ENCODE measurements at regions not wholly inside any gene's neighbourhood (a gene's known extent, or its start where the extent isn't known, plus 50 kb on each side); places are given as distances from the start of the nearest gene placed in this dataset.
"Not testable (repeated sequence)": the region's sequence is repeated elsewhere in the genome, so short reads cannot be mapped to it uniquely, and the experiment has no call there.

DNA sequence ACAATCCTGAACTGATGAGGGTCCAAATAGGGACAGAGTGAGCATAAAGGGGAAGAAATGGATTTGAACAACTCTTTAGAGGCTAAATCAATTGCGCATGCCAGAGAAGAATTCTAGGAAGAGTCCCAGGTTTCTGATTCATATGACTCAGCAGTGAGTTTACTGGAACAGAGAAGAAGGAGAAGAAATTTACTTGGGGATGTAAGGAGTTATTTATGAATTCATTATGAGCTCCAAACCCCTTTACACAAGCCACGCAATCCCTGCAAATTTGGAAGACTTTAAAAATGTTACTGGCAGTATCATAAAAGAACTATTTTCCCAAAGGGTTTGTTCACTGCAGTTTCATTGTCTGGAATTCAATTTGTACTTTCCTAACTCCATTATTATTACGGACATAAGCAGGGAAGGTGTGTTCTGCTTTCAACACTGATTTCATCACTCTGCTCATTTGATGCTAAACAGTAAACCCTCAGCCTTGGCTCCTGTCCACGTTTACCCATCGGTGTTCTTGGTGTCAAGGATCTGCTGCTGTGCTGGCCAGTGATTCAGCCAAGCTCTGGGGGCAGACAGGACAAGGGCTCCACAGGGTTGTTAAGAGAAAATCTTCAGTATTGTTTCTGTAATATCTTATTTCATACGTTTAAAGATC lies 273.7 kb downstream of the HNRNPD start:
- in situ Hi-C loops (cut with MboI; ENCODE audit: low sequenced_read_pairs): no loop called here

DNA sequence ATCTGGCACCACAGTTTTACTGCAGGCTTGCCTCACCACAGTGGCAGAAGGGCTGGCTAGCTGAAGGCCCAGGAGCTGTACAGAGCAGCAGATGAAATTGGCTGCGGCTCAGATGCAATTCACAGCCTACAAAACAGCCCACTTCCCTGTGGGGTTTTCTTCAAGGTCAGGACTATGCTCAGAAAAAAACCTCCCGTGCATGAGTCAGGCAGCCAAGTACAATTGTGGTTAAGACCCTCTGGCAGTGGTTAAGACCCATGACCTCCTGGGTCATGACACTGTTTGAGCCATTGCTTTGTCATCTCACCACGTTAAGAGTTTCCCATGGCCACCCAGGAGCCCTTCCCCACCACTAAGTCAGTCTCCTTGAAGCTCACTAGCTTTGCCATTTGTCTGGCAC lies 276.3 kb downstream of the HNRNPD start:
- in situ Hi-C loops (cut with MboI; ENCODE audit: low sequenced_read_pairs): no loop called here

- in situ Hi-C loops (cut with MboI; ENCODE audit: low sequenced_read_pairs): no loop called here
These were observed 283.1 kb downstream of the HNRNPD start for GRCh38 chr4:82090717-82091116.

- in situ Hi-C loops (cut with MboI; ENCODE audit: low sequenced_read_pairs): no loop called here
These were observed 289.0 kb downstream of the HNRNPD start for GRCh38 chr4:82084747-82085146.

DNA sequence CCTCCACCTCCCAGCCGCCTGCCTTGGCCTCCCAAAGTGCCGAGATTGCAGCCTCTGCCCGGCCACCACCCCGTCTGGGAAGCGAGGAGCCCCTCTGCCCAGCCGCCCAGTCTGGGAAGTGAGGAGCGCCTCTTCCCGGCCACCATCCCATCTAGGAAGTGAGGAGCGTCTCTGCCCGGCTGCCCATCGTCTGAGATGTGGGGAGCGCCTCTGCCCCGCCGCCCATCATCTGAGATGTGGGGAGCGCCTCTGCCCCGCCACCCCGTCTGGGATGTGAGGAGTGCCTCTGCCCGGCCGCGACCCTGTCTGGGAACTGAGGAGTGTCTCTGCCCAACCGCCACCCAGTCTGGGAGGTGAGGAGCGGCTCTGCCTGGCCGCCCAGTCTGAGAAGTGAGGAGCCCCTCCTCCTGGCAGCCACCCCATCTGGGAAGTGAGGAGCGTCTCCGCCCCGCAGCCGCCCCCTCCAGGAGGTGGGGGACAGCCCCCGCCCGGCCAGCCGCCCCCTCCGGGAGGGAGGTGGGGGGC lies 296.3 kb downstream of the HNRNPD start:
- in situ Hi-C loops (cut with MboI; ENCODE audit: low sequenced_read_pairs): not testable (repeated sequence)

GRCh38 chr4:82076809-82077208 lies 297.0 kb downstream of the HNRNPD start:
- in situ Hi-C loops (cut with MboI; ENCODE audit: low sequenced_read_pairs): no loop called here

DNA sequence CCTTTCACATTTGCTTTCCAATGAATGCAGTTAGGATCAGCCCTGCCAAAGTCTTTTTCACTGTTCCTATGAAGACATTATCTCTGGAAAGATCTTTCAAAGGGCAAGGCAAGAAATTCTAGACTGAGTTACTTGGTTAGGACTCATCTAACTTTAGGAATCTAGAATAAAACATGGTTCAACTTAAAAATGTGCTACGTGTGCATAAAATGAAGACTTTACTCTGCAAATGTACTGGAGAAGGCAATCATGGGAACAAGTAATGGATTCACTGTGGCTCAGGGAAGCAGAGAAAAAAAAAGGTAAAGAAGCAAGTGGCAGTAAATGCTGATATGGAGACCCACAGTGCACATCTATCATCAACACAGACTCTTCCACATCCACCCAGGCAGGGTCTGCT lies 297.4 kb downstream of the HNRNPD start:
- in situ Hi-C loops (cut with MboI; ENCODE audit: low sequenced_read_pairs): no loop called here

GRCh38 chr4:82071951-82072350 lies 301.8 kb downstream of the HNRNPD start:
- in situ Hi-C loops (cut with MboI; ENCODE audit: low sequenced_read_pairs): no loop called here

DNA sequence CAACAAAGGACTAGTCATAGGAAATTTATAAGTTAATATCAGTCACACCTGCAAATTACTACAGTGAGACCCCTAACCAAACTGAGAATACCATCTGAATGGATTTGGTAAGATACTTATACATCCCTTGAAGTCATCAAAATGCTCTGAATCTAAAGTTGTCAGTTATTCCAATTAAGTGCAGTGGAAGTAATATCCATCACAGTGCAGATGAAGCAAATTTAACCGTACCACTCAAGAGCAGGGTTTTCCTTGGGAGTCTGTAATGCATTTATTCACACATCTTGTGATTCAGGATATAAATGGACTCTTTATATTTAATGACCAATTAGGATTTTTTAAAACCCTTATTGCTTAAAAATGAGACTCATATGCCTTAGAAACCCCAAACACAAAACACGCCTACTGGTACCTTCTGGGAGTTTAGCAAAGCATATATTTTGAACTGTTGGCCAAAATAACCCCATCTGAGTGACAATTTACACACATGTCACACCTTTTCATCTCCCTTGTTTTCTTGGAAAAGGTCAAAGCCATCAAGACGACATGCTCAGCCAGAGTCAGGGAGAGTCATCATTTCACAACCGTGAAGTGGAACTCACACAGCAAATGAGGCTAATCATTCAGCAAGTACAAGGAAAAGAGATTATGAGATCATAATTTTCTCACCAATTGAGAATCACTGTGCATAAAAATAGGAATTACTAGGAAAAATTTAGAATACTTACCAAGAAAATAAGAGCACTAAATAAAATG lies 303.7 kb downstream of the HNRNPD start:
- in situ Hi-C loops (cut with MboI; ENCODE audit: low sequenced_read_pairs): no loop called here

GRCh38 chr4:82063017-82063416 lies 310.8 kb downstream of the HNRNPD start:
- in situ Hi-C loops (cut with MboI; ENCODE audit: low sequenced_read_pairs): no loop called here

DNA sequence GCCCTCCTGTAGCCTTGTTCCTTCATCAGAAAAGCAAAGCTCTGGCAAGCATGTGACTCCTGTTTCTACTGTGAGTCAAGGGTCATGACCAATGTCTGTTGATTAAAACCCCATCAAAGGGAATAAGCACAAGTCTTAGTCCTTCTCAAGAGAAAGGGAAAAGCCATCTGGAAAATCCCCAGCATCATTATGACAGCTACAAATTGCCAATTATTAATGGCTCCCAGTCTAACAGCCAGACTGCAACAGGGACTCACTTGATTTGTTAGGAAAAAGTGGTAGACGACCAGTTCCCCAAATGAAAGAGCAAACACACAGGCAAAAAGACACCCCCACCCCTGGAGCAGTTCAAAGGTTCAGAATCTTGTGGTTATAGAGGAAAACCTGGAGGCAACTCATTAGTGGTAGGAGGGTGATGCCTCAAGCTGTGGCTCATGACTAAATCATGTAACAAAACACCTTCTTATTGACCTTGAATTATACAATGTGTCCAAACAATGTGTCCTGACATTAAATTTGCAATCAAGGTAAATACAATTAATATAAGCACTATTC lies 315.7 kb downstream of the HNRNPD start:
- in situ Hi-C loops (cut with MboI; ENCODE audit: low sequenced_read_pairs): no loop called here

DNA sequence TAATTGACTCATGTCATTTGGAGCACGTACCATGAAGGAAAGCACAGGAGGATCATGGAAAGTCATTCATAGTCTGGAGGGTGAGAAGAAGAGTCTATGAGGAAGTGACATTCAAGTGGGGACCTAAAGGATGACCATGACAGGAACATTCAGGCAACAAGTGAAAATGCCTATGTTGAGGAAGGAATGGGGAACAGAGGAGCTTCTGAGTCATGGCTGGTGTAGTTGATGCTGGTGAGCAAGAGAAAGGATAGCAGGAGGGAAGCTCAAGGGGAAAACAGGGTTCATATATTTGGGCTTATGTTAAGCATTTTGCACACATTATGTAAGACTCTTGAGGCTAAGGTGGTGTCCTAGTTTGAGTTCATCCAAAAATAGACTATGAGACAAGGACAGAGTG lies 318.6 kb downstream of the HNRNPD start:
- in situ Hi-C loops (cut with MboI; ENCODE audit: low sequenced_read_pairs): no loop called here

DNA sequence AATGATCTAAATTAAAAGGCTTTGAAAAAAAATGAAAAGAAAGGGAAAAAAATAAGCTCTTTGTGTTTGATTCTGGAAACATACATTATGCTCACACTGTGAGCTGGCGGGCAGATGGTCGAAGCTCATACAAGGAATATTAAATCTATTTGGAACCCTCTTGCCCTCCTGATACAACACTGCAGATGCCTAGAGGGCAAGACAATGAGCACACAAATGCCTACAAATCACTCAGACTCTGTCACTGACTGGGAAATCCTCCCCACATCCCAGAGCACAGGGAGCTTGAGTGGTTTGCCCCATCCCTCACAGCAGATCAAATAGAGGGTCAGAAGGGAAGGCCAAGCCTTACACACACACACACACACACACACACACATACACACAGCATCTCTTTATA lies 320.4 kb downstream of the HNRNPD start:
- in situ Hi-C loops (cut with MboI; ENCODE audit: low sequenced_read_pairs): no loop called here

DNA sequence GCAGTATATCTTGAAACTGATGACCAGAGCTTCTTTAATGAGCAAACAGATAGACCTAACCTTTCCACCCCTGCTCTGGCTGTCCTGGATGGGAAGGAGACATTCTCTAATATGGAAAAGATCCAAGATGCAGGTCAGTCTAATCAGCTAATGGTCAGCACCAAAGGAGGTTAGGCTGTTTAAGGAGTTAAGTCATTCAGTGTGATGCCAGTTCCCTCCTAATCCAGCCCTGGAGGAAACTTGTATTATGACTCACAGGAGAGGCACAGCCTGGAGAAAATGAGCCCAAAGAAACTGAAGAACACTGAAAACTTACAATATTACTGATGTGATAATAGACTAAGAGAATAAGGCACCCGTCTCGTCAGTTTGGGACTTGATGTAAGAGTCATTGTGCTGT lies 323.0 kb downstream of the HNRNPD start:
- in situ Hi-C loops (cut with MboI; ENCODE audit: low sequenced_read_pairs): no loop called here

- in situ Hi-C loops (cut with MboI; ENCODE audit: low sequenced_read_pairs): no loop called here
These were observed 324.5 kb downstream of the HNRNPD start for GRCh38 chr4:82049294-82049693.

GRCh38 chr4:82047731-82048130 lies 326.1 kb downstream of the HNRNPD start:
- in situ Hi-C loops (cut with MboI; ENCODE audit: low sequenced_read_pairs): no loop called here

- in situ Hi-C loops (cut with MboI; ENCODE audit: low sequenced_read_pairs): no loop called here
These were observed 327.0 kb downstream of the HNRNPD start for GRCh38 chr4:82046796-82047195.

DNA sequence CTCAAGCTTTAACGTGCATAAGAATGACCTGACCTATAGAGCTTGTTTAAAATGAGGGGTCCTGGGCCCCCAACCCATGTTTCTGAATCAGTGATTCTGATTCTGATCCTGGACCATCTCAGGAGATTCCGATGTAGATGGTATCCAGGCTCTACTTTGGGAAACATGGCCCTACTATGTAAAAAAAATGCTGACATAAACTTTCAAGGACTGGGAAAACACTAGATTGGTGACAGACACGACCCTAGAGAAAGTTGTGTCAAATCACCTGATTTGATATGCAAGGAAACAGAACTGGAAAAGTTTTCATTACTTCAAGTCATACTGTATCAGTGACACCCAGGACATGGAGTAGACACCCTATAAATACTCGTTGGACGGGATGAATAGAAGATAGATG lies 328.5 kb downstream of the HNRNPD start:
- in situ Hi-C loops (cut with MboI; ENCODE audit: low sequenced_read_pairs): no loop called here

DNA sequence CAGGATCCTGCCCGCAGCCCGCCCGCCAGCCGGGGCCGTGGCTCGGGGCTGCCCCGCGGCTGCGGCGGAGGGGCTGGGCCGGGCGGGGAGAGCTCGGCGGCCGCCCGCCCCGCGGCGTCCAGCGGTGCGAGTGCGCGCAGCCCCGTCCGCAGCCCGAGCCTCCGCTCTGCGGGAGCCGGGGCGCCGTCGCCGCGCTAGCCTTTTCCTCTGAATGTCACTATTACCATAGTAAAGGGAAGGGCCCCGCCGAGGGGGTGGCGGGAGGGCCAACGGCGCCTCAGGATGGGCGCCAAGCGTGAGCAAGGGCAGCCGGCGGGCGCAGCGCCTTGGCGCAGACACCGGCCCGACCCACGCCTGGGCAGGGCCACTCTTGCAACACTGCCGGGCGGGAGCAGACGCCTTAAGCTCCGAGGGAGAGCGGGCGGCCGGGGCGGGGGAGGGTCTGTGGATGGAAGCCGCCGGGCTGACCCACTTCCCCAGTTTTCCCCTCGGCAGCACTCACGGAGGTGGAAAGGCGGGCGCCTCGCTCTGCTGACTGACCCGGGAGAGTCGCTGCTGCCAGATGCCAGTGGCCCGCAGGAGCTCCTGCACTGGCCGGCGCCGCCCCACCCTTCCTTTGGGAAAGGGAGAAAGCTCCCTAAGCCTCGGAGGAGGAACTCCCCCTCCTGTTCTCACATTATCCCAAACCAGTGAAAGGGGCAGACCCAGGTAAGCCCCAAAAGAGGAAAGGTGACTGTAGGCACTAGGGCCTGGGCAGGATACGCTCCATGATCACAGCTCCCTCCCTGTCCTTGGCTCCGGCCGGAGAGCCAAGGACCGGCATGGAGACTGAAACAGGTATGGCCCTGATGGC lies 329.4 kb downstream of the HNRNPD start:
- in situ Hi-C loops (cut with MboI; ENCODE audit: low sequenced_read_pairs): no loop called here

DNA sequence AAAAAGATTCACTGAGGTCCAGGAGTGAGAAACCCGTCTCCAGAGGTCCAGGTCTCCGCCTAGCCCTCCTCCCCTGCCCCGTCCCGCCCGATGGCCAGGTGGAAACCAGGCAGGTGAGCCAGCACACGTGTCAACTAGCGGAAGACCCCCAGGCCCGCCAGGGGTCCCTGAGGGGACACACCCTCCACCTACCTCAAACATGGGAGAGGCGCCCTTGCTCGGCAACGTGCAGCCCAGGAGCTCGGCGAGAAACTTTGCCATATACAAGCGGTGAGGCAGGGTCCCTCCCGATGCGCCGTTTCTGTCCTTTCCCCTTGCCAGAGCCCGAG lies 330.0 kb downstream of the HNRNPD start:
- in situ Hi-C loops (cut with MboI; ENCODE audit: low sequenced_read_pairs): no loop called here

DNA sequence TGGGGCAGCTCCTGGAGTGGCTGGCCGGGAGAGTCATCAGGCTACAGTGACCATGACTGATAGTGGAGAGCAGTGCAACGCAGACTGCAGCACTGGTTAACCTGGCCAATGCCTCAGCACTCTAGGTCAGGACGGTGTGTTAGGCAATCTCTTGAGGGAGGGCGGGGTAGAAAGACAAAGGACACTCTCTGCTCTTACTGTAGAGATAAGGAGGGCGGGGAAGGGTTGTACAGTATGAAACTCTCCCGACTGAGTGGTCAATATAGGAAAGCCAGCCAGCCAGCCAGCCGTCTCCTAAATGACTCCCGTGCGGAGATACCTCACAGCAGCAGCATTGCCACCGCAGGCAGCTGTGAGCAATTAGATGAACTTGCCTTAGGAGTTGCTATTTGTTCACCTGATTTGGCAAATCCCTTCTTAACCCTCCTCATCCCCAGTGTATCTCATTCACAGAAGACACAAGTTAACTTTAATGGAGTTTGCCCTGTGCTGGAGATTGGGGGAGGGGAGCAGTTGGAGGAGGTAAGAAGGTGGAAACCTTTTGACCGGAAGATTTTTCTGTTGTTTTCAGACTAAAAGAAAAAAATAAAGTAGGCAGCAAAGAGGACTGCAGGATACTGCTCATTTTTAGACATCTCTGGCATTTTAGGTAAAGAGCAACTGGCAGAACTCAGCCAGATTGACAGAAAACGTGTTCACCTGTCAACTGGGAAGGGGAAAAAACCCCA lies 330.5 kb downstream of the HNRNPD start:
- in situ Hi-C loops (cut with MboI; ENCODE audit: low sequenced_read_pairs): no loop called here
